ENCODE measurements at regions not wholly inside any gene's neighbourhood (a gene's known extent, or its start where the extent isn't known, plus 50 kb on each side); places are given as distances from the start of the nearest gene placed in this dataset.

- no peak for TF ChIP-seq ZNF639 (CRISPR knock-in tag; conservative IDR thresholded peaks at IDR 0.05)
- no peak for TF ChIP-seq PAX8 (CRISPR knock-in tag; IDR thresholded peaks at IDR 0.05; ENCODE audit: borderline replicate concordance)
- no peak for TF ChIP-seq CC2D1A (CRISPR knock-in tag; IDR thresholded peaks at IDR 0.05)
- TF ChIP-seq MLXIP (CRISPR knock-in tag; IDR thresholded peaks at IDR 0.05; ENCODE audit: borderline replicate concordance) = no peak
- peak; percentile 53; the same call in 1 of the 2 replicates for TF ChIP-seq TFDP1 (CRISPR knock-in tag; IDR thresholded peaks at IDR 0.05; ENCODE audit: borderline replicate concordance)
- no peak for TF ChIP-seq NPAS2 (CRISPR knock-in tag; IDR thresholded peaks at IDR 0.05; ENCODE audit: borderline replicate concordance)
- TF ChIP-seq AFF4 (CRISPR knock-in tag; IDR thresholded peaks at IDR 0.05) = no peak
- TF ChIP-seq ZNF766 (CRISPR knock-in tag; IDR thresholded peaks at IDR 0.05; ENCODE audit: borderline replicate concordance) = no peak
- TF ChIP-seq LBX2 (CRISPR knock-in tag; IDR thresholded peaks at IDR 0.05; ENCODE audit: borderline replicate concordance) = no peak
- no peak for TF ChIP-seq SMARCE1 (IDR thresholded peaks at IDR 0.05; ENCODE audit: borderline replicate concordance)
- no peak for TF ChIP-seq ZNF841 (CRISPR knock-in tag; IDR thresholded peaks at IDR 0.05; ENCODE audit: borderline replicate concordance)
- TF ChIP-seq XRCC5 (optimal IDR thresholded peaks at IDR 0.05; ENCODE audit: low read length) = no peak
- no peak for TF ChIP-seq SMAD9 (CRISPR knock-in tag; IDR thresholded peaks at IDR 0.05)
- TF ChIP-seq PLSCR1 (CRISPR knock-in tag; IDR thresholded peaks at IDR 0.05; ENCODE audit: borderline replicate concordance) = no peak
- TF ChIP-seq ARNT (IDR thresholded peaks at IDR 0.05) = no peak
- TF ChIP-seq SAP130 (CRISPR knock-in tag; IDR thresholded peaks at IDR 0.05; ENCODE audit: low read depth) = peak; percentile 31; the same call in 1 of the 2 replicates
- peak; percentile 78 for TF ChIP-seq SALL1 (CRISPR knock-in tag; IDR thresholded peaks at IDR 0.05)
- TF ChIP-seq HDAC1 (CRISPR knock-in tag; IDR thresholded peaks at IDR 0.05) = no peak
- TF ChIP-seq HCFC1 (IDR thresholded peaks at IDR 0.05; ENCODE audit: low read depth, low read length) = no peak
- TF ChIP-seq SMYD3 (CRISPR knock-in tag; IDR thresholded peaks at IDR 0.05) = no peak
- TF ChIP-seq FOXK2 (IDR thresholded peaks at IDR 0.05) = no peak
- TF ChIP-seq ZNF121 (CRISPR knock-in tag; IDR thresholded peaks at IDR 0.05) = 0 out of 2 replicates have a peak, but pooled peaks have one; percentile 28
Observed at GRCh38 chr3:185309302-185309701, 53.6 kb upstream of the MAP3K13 start (continued).

All from HepG2 (cell line).